GM12865 (cell line): ENCODE measurements at regions not wholly inside any gene's neighbourhood (a gene's known extent, or its start where the extent isn't known, plus 50 kb on each side); places are given as distances from the start of the nearest gene placed in this dataset.

Experiments
- DNase-seq: peaks from one replicate; pipeline ENCODE4 v3.0.0; 2010; ENCODE audit warnings: low read depth
- H3K4me3 ChIP-seq: 2 replicates; pipeline ENCODE4 v1.5.1; 2011; ENCODE audit warnings: mild to moderate bottlenecking, low read depth, low read length, control low read depth
- TF ChIP-seq, protein P1 (sequence below): IDR thresholded peaks from 2 replicates; pipeline ENCODE4 v1.5.1; 2011; ENCODE audit warnings: low read length, control low read depth, low read depth, inconsistent platforms; ENCODE audit not compliant: insufficient read depth; ENCODE audit errors: missing control alignments

DNA sequence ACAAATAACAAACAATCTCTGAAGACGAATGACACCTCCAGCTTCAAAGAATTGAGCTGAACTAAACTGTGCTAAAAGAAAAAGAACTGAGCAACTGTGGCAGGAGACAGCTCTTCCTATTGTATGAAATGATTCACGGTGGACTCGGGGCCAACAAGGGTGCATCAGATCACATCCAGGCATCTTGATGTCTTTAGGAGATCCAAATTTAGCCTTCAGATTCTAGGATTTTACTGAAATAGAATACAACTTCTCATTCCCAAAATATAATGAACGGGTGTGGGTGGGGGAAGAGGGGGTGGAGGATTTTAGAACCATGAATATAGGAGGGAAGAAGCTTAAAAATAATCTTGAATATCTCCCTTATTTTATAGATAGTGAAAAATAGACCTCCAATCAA lies 631.8 kb downstream of the ELAVL2 start:
- DNase-seq = no peak
- TF ChIP-seq, protein P1, sequence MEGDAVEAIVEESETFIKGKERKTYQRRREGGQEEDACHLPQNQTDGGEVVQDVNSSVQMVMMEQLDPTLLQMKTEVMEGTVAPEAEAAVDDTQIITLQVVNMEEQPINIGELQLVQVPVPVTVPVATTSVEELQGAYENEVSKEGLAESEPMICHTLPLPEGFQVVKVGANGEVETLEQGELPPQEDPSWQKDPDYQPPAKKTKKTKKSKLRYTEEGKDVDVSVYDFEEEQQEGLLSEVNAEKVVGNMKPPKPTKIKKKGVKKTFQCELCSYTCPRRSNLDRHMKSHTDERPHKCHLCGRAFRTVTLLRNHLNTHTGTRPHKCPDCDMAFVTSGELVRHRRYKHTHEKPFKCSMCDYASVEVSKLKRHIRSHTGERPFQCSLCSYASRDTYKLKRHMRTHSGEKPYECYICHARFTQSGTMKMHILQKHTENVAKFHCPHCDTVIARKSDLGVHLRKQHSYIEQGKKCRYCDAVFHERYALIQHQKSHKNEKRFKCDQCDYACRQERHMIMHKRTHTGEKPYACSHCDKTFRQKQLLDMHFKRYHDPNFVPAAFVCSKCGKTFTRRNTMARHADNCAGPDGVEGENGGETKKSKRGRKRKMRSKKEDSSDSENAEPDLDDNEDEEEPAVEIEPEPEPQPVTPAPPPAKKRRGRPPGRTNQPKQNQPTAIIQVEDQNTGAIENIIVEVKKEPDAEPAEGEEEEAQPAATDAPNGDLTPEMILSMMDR = no peak
- no peak overlapping the region for H3K4me3 ChIP-seq

DNA sequence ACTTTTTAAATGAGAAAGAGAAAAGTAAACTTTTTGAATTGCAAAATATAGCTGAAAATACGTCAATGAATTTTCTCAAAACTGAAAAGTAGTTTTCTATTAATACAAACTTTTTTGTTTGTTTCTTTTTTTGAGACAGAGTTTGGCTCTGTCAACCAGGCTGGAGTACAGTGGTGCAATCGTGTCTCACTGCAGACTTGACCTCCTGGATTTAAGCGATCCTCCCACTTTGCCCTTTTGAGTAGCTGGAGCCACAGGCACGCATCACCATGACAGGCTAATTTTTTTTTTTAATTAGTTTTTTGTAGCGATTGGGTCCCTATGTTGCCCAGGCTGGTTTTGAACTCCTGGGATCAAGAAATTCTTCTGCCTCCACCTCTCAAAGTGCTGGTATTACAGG lies 610.4 kb downstream of the ELAVL2 start:
- no peak for DNase-seq
- TF ChIP-seq, protein P1 = no peak
- no peak overlapping the region for H3K4me3 ChIP-seq

DNA sequence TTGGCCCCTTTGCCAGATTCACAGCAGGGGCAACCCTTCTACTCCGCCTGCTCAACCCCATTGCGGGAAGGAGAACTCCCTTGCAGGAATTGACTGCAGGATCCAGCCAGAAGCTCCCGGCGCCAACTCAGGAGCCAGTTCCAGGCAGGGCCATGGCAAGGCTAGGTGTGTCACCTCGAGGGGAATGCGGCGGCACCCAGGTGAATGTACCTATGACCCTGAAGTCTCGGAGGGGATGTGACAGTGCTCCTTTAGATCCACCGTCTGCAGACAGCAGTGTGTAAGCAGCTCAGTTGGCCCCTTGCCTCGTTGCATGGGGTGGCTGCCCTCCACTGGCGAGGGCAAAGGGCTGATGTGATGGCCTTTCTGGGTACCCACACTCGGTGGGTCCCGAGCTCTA lies 606.6 kb downstream of the ELAVL2 start:
- no peak for DNase-seq
- H3K4me3 ChIP-seq = no peak overlapping the region
- TF ChIP-seq, protein P1 = no peak

DNA sequence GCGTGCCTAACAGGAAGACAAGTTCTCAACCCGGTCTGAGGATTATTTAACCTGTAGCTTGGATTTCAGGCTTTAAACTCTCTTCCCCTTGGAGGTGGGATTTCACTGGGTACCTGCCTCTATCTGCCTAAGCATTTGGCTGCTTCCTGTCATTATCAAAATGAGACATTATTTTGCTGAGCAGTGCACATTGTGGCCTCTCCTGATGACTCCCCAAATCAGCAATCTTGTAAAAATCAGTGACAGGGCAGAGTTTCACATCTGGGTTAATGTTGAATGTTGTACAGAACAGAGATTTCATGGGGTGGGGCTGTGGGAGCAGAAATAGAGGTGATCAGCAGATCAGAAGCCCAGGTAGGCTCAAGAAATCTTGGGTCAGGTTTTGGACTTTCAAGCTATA lies 605.9 kb downstream of the ELAVL2 start:
- H3K4me3 ChIP-seq = no peak overlapping the region
- TF ChIP-seq, protein P1 = no peak
- DNase-seq = no peak

DNA sequence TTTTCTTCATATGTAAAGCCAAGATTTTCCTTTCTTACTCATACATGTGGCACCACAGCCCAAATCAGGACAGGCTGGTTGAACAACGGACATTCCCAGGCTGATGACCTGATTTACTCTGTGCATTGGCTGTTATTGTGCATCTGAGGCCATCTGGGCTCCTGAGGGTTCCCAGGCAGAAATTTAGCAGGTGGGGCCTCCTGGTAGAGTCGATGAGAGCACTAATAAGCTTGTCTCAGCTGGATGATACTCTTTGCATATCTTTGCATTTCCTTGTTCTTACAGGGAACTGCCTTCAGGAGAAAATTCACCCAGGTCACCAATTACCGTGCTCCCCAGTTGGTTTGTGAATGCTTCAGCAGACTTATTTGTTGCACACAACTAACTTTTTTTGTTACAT lies 605.1 kb downstream of the ELAVL2 start:
- TF ChIP-seq, protein P1 = no peak
- H3K4me3 ChIP-seq = no peak overlapping the region
- DNase-seq = no peak

DNA sequence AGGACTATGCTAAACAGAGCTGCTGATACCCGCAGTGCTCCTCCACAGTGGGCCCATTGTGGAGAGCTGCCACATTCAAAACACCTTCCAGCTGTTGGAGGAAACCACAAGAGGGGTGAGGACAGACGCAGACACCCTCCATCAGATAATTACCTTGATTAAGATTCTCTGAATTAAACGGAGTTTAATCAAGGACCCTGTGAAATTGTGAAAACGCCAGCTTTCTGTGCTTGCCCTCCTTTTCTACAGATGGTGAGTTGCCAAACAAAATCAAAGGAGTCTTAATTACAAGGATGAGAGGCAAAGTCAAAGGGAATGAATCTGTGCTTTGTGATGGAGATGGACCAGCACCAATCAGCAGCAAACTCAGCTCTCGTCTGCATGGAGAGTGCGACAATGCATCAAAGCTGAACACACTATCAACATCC lies 596.1 kb downstream of the ELAVL2 start:
- TF ChIP-seq, protein P1 = no peak
- no peak overlapping the region for H3K4me3 ChIP-seq
- no peak for DNase-seq

DNA sequence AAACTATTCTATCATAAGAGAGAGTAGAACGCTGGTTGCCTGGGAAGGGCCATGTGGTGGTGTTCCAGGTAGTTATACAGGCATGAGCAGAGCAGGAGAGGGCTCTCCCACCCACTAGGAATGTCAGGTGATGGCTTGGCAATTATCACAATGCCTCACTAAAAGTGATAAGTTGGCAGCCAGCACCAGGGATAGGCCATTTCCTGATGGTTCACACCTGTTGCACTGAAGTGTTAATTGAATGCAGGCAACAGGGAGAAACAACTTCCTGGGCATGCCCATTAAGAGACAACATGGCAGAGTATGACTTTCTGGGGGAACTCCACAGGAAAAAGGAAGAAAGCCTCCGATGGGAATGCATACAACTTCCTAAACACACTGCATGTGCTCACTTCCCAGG lies 593.2 kb downstream of the ELAVL2 start:
- TF ChIP-seq, protein P1 = no peak
- no peak for DNase-seq
- H3K4me3 ChIP-seq = no peak overlapping the region
